Peyer's patch (tissue), 4 donors: ENCODE measurements at regions not wholly inside any gene's neighbourhood (a gene's known extent, or its start where the extent isn't known, plus 50 kb on each side); places are given as distances from the start of the nearest gene placed in this dataset.

Experiments
- DNase-seq, 3 donors: peaks; one replicate each; pipeline ENCODE4 v3.0.0-alpha.2; 2017 to 2019
- H3K27ac ChIP-seq, 4 donors: fragments of 200-600 bp; sonication (generic); one replicate each; pipeline ENCODE4 v1.5.1; 2016 to 2019
- H3K27me3 ChIP-seq, 2 donors: fragments of 200-600 bp; sonication (generic); one replicate each; pipeline ENCODE4 v1.5.1; 2019
- H3K36me3 ChIP-seq, 3 donors: fragments of 200-600 bp; sonication (generic); one replicate each; pipeline ENCODE4 v1.5.1; 2016 to 2019
- H3K4me1 ChIP-seq, 4 donors: fragments of 200-600 bp; sonication (generic); one replicate each; pipeline ENCODE4 v1.5.1; 2016 to 2019
- H3K4me3 ChIP-seq, 4 donors: fragments of 200-600 bp; sonication (generic); 1 replicate in 3 of 4; 2 replicates in 1 of 4; pipeline ENCODE4 v1.5.1; 2016 to 2019; ENCODE audit warnings: mild to moderate bottlenecking in 1 of 4
- H3K9me3 ChIP-seq, 4 donors: fragments of 200-600 bp; sonication (generic); one replicate each; pipeline ENCODE4 v1.5.1; 2016 to 2019; ENCODE audit warnings: mild to moderate bottlenecking in 1 of 4
- POLR2A ChIP-seq, 2 donors: fragments of 450-650 bp; IDR thresholded peaks; one replicate each; pipeline ENCODE4 v1.5.1; 2017; ENCODE audit warnings: antibody characterized with exemption in 2 of 2, mild to moderate bottlenecking in 2 of 2, moderate library complexity in 2 of 2
- TF ChIP-seq, protein P1 (sequence below), 6 experiments: fragments of 450-650 bp in 4 of 6; fragments of 200-600 bp in 2 of 6; sonication (generic) in 1 of 6; IDR thresholded peaks; one replicate each; pipeline ENCODE4 v1.5.1; 2017 to 2019; ENCODE audit warnings: antibody characterized with exemption in 6 of 6, mild to moderate bottlenecking in 3 of 6, moderate library complexity in 1 of 6

DNA sequence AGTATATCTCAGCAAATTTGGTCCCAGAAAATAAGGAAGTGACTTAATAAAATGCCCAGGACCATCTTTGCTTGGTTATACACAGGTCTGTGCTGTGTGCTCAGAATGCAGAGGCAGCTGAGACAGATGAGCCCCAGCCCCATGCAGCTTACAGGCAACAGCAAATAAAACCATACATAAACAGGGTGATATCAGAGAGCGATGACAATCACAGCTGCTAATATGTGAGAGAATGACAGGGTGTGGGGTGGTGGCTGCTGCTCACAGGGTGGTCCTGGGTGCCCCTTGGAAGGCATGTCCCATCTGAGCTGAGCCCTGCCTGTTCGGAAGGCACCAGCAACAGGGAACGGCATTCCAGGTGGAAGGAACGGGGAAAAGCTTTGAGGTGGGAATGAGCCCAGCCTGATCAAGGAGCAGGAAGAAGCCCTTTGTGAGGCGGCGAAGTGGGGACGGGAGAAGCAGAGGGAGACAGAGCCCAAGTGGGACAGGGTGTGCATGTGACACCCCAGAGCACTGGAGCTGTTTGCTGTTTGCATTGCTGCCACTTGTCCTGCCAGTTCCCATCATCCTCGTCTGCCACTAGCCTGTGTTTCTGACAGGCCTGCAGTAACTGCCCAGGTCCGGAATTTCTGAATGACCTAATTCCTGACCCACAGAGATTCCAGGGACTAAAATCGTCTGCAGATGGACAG, 150.5 kb downstream of the KATNIP start:
- Histone ChIP-seq H3K4me3 (no peak overlapping the region), H3K27me3 (no peaks in the 10 kb centered on the region), H3K36me3 (peaks cover 0 to 14% (median 0%) of the 10 kb centered on the region in 3 donors), H3K4me1 (no peaks in the 10 kb centered on the region), H3K9me3 (no peaks in the 10 kb centered on the region), H3K27ac (no peak overlapping the region)
- TF ChIP-seq, protein P1, sequence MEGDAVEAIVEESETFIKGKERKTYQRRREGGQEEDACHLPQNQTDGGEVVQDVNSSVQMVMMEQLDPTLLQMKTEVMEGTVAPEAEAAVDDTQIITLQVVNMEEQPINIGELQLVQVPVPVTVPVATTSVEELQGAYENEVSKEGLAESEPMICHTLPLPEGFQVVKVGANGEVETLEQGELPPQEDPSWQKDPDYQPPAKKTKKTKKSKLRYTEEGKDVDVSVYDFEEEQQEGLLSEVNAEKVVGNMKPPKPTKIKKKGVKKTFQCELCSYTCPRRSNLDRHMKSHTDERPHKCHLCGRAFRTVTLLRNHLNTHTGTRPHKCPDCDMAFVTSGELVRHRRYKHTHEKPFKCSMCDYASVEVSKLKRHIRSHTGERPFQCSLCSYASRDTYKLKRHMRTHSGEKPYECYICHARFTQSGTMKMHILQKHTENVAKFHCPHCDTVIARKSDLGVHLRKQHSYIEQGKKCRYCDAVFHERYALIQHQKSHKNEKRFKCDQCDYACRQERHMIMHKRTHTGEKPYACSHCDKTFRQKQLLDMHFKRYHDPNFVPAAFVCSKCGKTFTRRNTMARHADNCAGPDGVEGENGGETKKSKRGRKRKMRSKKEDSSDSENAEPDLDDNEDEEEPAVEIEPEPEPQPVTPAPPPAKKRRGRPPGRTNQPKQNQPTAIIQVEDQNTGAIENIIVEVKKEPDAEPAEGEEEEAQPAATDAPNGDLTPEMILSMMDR (IDR thresholded peaks at IDR 0.05) = no peak
- no peak for TF ChIP-seq POLR2A (IDR thresholded peaks at IDR 0.05)
- DNase-seq = peak in 1 of 3 donors; percentile 38

DNA sequence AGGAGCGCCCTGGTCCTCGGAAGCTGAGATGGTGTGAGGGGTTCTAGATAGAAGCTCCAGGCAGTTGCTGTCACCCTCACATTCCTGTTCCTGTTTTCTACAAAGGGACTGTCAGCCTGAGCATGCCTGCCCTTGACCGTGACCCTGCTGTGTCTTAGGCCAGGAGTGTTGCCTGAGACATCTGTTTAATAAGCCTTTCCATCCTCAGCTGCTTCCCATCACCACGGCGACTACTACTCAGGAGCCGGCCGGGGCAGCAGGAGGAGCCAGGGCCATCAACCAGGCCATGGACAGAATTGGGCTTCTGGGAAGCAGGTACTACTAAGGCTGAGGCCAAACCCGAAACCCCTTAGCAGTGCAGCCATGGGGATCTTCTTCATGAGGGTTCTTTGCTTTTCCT, 151.4 kb downstream of the KATNIP start:
- H3K27ac ChIP-seq = no peak overlapping the region
- no peaks in the 10 kb centered on the region for H3K9me3 ChIP-seq
- H3K4me1 ChIP-seq = no peaks in the 10 kb centered on the region
- no peaks in the 10 kb centered on the region for H3K27me3 ChIP-seq
- H3K4me3 ChIP-seq = no peak overlapping the region
- no peak for TF ChIP-seq POLR2A (IDR thresholded peaks at IDR 0.05)
- TF ChIP-seq, protein P1 (IDR thresholded peaks at IDR 0.05) = no peak
- DNase-seq = no peak
- peaks cover 0 to 15% (median 0%) of the 10 kb centered on the region in 3 donors for H3K36me3 ChIP-seq

DNA sequence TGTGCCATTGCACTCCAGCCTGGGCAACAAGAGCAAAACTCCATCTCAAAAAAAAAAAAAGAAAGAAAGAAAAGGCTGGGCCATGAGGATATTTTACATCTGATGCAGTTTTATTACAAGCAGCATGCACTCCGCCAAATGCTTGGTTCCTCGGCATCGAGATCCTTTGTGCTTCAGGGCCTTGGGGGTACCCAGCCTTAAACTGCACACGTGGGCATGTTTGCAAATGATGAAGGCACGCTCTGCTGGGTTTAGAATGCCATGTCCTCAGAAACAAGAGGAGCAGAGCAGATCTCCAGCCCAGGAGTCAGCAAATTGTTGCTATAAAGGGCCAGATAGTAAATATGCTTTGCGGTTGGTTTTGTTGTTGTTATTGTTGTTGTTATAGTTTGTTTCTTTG, 153.2 kb downstream of the KATNIP start:
- no peaks in the 10 kb centered on the region for H3K9me3 ChIP-seq
- peaks cover 0 to 19% (median 0%) of the 10 kb centered on the region in 3 donors for H3K36me3 ChIP-seq
- H3K4me3 ChIP-seq = no peak overlapping the region
- no peak for TF ChIP-seq POLR2A (IDR thresholded peaks at IDR 0.05)
- TF ChIP-seq, protein P1 (IDR thresholded peaks at IDR 0.05) = no peak
- DNase-seq = no peak
- no peaks in the 10 kb centered on the region for H3K4me1 ChIP-seq
- H3K27ac ChIP-seq = peak overlapping the region in 1 of 4 donors; percentile 16
- H3K27me3 ChIP-seq = no peaks in the 10 kb centered on the region

DNA sequence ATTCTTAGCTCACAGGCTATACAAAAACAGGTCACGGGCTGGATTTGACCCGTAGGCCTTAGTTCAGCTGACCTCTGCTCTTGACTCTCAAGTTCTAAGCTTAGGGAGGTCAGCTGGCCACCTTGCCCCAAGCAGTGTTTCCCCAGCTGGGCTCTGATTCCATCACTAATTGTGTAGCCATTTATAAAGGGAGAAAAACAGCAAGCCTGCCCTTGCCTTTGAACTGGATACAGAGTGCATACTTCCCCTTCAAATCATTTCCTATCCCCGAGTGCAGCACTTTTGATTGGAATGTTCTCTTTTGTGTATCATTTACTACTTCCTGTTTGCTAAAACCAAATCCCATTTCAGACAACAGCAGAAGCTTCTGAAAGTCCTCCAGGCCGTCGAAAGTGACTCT, 153.6 kb downstream of the KATNIP start:
- Histone ChIP-seq H3K4me3 (no peak overlapping the region), H3K27ac (peak overlapping the region in 1 of 4 donors; percentile 16), H3K36me3 (peaks cover 0 to 17% (median 0%) of the 10 kb centered on the region in 3 donors), H3K9me3 (no peaks in the 10 kb centered on the region), H3K27me3 (no peaks in the 10 kb centered on the region), H3K4me1 (no peaks in the 10 kb centered on the region)
- no peak for TF ChIP-seq POLR2A (IDR thresholded peaks at IDR 0.05)
- TF ChIP-seq, protein P1 (IDR thresholded peaks at IDR 0.05) = no peak
- DNase-seq = no peak

DNA sequence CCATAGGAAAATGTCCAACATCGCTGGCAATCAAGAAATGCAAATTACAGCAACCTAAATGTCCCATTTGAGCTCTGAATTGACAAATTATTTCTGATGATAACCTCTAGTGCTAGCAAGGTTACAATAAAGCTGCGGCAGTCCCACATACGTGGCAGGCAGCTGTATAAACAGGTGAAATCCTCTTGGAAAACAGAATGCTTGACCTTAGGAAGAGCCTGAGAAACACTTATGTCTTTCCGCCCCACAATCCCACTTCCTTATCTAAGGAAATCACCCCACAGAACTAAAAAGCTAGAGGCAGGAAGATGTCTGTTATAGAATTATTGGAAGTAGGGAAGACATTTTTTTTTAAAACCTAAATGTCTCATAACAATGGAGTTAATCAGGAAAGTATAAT, 154.3 kb downstream of the KATNIP start:
- DNase-seq = no peak
- Histone ChIP-seq H3K36me3 (peaks cover 0 to 13% (median 0%) of the 10 kb centered on the region in 3 donors), H3K9me3 (no peaks in the 10 kb centered on the region), H3K4me1 (no peaks in the 10 kb centered on the region), H3K27me3 (no peaks in the 10 kb centered on the region), H3K27ac (peak overlapping the region in 1 of 4 donors; percentile 16), H3K4me3 (no peak overlapping the region)
- TF ChIP-seq, protein P1 (IDR thresholded peaks at IDR 0.05) = no peak
- no peak for TF ChIP-seq POLR2A (IDR thresholded peaks at IDR 0.05)
